ENCODE measurements at regions not wholly inside any gene's neighbourhood (a gene's known extent, or its start where the extent isn't known, plus 50 kb on each side); places are given as distances from the start of the nearest gene placed in this dataset.

- no peak for TF ChIP-seq RAD21 (conservative IDR thresholded peaks at IDR 0.05 in 1 of 2, IDR thresholded peaks at IDR 0.05 in 1 of 2)
- TF ChIP-seq SMC3 (IDR thresholded peaks at IDR 0.05): no peak
- TF ChIP-seq KDM5A (IDR thresholded peaks at IDR 0.05): no peak
- TF ChIP-seq CTCF (IDR thresholded peaks at IDR 0.05): no peak
- TF ChIP-seq NFE2L2 (conservative IDR thresholded peaks at IDR 0.05; ENCODE audit: low read length): no peak
- TF ChIP-seq MAZ (IDR thresholded peaks at IDR 0.05; ENCODE audit: borderline replicate concordance, low read depth, low read length): no peak
- TF ChIP-seq HMGXB4 (CRISPR knock-in tag; IDR thresholded peaks at IDR 0.05; ENCODE audit: borderline replicate concordance): no peak
- TF ChIP-seq FOSL2 (IDR thresholded peaks at IDR 0.05): no peak
- TF ChIP-seq FOSL2 (CRISPR knock-in tag; IDR thresholded peaks at IDR 0.05): no peak
- TF ChIP-seq MAX (IDR thresholded peaks at IDR 0.05): no peak
- no peak for TF ChIP-seq EP300 (IDR thresholded peaks at IDR 0.05)
- TF ChIP-seq RFX5 (IDR thresholded peaks at IDR 0.05): no peak
- no peak for TF ChIP-seq JUN (IDR thresholded peaks at IDR 0.05)
Observed at GRCh38 chr1:192521734-192522133, 53.8 kb upstream of the RGS1 start.

Measured in A549 (cell line).